ENCODE measurements at regions not wholly inside any gene's neighbourhood (a gene's known extent, or its start where the extent isn't known, plus 50 kb on each side); places are given as distances from the start of the nearest gene placed in this dataset.

- no peak for TF ChIP-seq CTCF (IDR thresholded peaks at IDR 0.05; ENCODE audit: low read depth, low read length)
- no peak for DNase-seq (ENCODE audit: extremely low read depth, low read depth)
These were observed 193.7 kb upstream of the RFC3 start for GRCh38 chr13:33624253-33624652.

DNA sequence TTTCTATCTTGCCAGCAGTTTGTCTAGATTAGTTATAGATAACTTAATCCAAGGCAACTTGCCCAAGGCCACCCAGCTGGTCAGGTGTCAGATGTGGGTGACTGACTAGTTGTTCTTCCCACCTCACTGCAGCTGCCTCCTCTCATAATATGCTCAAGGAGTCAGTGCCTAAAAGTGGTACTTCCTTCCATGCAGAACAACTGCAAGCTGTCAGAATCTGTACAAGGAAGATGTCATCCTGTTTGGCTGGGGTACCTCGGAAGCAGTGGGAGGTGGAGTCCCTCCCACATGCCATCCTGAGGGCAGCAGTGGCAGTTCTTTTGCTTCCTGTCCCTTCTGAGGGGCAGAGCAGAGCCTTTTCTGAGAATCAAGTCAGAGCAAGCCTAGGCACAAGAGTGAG, 193.2 kb upstream of the RFC3 start:
- DNase-seq (ENCODE audit: extremely low read depth, low read depth) = no peak
- no peak for TF ChIP-seq CTCF (IDR thresholded peaks at IDR 0.05; ENCODE audit: low read depth, low read length)

DNA sequence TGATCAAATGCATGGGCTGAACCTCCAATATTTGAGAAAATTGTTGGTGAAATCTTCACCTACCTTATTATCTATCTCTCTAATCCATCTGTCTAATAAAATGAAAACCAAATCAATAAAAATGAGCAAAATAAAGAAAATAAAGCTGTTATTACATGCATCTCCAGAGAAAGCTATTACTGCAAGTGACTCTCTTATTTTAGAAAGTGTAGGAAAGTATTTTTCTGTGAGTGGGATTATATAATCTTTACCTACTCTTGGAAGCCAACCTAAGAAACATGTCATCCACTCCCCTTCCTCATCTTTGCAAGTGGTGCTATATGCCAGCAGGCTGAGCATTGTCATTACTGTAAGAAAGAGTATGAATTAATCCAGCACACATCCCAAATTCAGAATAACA, 191.5 kb upstream of the RFC3 start:
- no peak for TF ChIP-seq CTCF (IDR thresholded peaks at IDR 0.05; ENCODE audit: low read depth, low read length)
- no peak for DNase-seq (ENCODE audit: extremely low read depth, low read depth)

GRCh38 chr13:33628662-33629061, 189.3 kb upstream of the RFC3 start:
- no peak for DNase-seq (ENCODE audit: extremely low read depth, low read depth)
- no peak for TF ChIP-seq CTCF (IDR thresholded peaks at IDR 0.05; ENCODE audit: low read depth, low read length)

- no peak for TF ChIP-seq CTCF (IDR thresholded peaks at IDR 0.05; ENCODE audit: low read depth, low read length)
- no peak for DNase-seq (ENCODE audit: extremely low read depth, low read depth)
These were observed 188.2 kb upstream of the RFC3 start for GRCh38 chr13:33629605-33630360.

DNA sequence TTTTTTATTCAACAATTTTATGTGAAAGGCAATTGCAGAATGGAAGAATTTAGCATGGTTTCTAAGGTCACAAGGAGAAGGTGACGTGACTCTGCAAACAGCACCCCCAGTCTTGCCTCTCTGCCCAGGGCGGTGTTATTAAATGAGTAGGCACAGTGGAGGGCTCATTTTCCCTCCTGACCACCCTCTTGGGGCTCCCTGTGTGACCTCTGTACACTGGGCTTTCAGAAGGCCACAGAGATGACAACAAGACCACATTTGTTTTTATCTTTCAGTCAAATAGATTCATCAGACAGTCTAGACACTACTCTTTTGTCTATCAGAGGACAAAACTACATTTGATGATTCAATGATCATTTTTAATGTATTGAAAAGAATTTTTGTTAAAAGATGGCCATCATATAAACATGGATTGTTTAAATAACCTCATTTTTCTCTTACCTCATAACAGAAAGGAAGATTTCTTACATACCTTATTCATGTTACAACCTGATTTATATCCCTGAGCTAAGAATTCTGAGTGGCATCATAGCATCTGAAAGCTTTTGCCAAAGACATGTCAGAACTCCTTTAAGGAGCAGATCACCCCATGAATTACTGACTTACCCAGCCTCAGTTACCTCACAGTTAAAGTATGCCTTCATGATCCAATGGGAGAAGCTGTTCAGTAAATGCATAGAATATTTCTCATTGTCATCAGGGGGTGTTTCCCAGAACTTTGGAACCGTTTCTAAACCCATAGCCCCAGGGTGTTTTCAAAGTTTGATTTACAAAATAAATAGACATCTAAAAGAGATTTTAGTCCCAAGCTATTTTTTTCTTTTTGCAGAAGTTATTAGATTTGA, 184.0 kb upstream of the RFC3 start:
- TF ChIP-seq CTCF (IDR thresholded peaks at IDR 0.05; ENCODE audit: low read depth, low read length) = no peak
- DNase-seq (ENCODE audit: extremely low read depth, low read depth) = no peak

DNA sequence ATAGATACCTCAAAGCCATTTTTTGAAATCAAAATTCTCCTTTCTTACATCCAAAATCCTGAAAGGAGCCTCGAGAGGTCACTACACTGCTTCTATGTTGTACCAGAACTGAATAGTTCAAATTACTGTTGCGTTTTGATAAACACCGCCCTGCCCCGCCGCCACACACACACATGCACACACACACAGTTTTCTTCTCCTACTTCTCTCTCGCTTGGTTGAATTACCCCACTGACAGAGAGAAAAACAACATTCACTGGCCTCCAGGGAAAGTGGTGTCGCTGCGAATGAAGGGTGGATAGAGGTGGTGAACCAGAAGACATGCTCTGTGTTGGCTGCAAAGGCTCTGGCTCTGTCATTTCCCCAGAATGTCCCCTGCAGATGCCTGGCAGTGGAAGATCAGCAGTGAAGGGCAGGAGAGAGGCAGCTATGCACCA, 183.4 kb upstream of the RFC3 start:
- no peak for DNase-seq (ENCODE audit: extremely low read depth, low read depth)
- TF ChIP-seq CTCF (IDR thresholded peaks at IDR 0.05; ENCODE audit: low read depth, low read length) = no peak; the same call in 1 of the 2 replicates
